Pancreas (tissue), 10 donors: ENCODE measurements at regions not wholly inside any gene's neighbourhood (a gene's known extent, or its start where the extent isn't known, plus 50 kb on each side); places are given as distances from the start of the nearest gene placed in this dataset.

Experiments used
- ATAC-seq, 4 donors: fragments of 200-7000 bp; cut with Tn5 transposase; one replicate each; pipeline versions ENCODE4 v1.8.0 to v1.9.1; 2020; ENCODE audit warnings: mild to moderate bottlenecking in 4 of 4, moderate library complexity in 4 of 4
- DNase-seq, 6 donors: peaks; one replicate each; pipeline ENCODE4 v3.0.0-alpha.2; 2020
- FAIRE-seq: peaks from 2 replicates; lab custom pipeline; 2012; peaks lifted over from hg19 to GRCh38; lab: Jason Lieb, UNC
- H3K27ac ChIP-seq, 4 donors: fragments of 200-600 bp; sonication (generic); 1 replicate in 3 of 4; 2 replicates in 1 of 4; pipeline versions ENCODE4 v1.5.0 to v1.8.0; 2020
- H3K27me3 ChIP-seq, 4 donors: fragments of 200-600 bp; one replicate each; pipeline ENCODE4 v1.8.0; 2021
- H3K36me3 ChIP-seq, 3 donors: fragments of 200-600 bp; sonication (generic) in 1 of 3; one replicate each; pipeline versions ENCODE4 v1.5.0 to v1.8.0; 2020 to 2021
- H3K4me1 ChIP-seq, 3 donors: fragments of 200-600 bp; one replicate each; pipeline ENCODE4 v1.8.0; 2021
- H3K4me3 ChIP-seq, 4 donors: fragments of 200-600 bp; sonication (generic) in 2 of 4; one replicate each; pipeline versions ENCODE4 v1.5.0 to v1.8.0; 2020 to 2021
- H3K9me3 ChIP-seq, 4 donors: fragments of 200-600 bp; one replicate each; pipeline ENCODE4 v1.8.0; 2021
- CTCF ChIP-seq, 4 donors: fragments of 200-600 bp; sonication (generic) in 3 of 4; IDR thresholded peaks; one replicate each; pipeline versions ENCODE4 v1.5.0 to v1.8.0; 2021; ENCODE audit warnings: antibody characterized with exemption in 4 of 4
- WGBS, 2 donors: extraction: QIAGEN DNeasy Blood & Tissue Kit; methylation state at CpG; one replicate each; pipeline ENCODE4 v1.1.7; 2013; 5-methylcytosine and 5-hydroxymethylcytosine counted together
- intact Hi-C, 3 donors: fragments of 100-400 bp; cut with DNase I; formaldehyde crosslinking; loops; one replicate each; pipeline versions ENCODE4 v1.11.1 to v1.14.2; 2022
- donor health status: healthy with polysubstance abuse.
- donor health status: DM: no; HTN: no; CAD: no; lungs with moderate emphysema.
- donor health status: DM: no; HTN: no; CAD: no.
- donor health status: control.
- donor health status: control.
- donor health status: Bipolar disorder and iron deficiency.
- donor health status: DM: yes; HTN: yes; CAD: no.
- donor health status: DM: no; HTN: no; CAD: no.
- donor health status: DM: no; HTN: no; CAD: no.
- donor health status: DM: yes; HTN: yes; CAD: no.

DNA sequence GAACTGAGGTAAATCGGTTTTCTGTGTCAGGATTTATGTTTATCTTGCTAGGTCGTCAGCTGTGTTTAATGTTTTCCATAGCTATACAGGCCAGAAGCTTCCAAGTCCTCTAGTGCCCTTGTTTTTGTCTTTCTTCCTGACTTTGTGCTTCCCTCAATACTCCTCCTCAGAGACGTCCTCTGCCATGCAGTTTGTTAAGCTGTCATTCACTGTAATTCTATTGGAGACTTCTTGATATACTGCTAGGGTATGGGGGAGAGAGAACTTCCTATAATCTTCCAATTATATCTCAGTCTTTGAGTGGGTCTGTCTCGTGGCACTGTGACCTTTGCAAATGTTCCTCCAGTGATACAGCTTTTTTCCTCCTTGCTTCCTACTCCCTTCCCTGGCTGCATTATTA lies 327.3 kb upstream of the ANO5 start:
- no peaks in the 10 kb centered on the region for H3K27me3 ChIP-seq
- DNase-seq, result no peak
- H3K4me1 ChIP-seq, result no peaks in the 10 kb centered on the region
- no peak for ATAC-seq
- no peak overlapping the region for H3K27ac ChIP-seq
- intact Hi-C loops, result no loop called here
- no peak for TF ChIP-seq CTCF (IDR thresholded peaks at IDR 0.05)
- no peak overlapping the region for H3K4me3 ChIP-seq
- FAIRE-seq, result no peak
- H3K9me3 ChIP-seq, result no peaks in the 10 kb centered on the region
- 13 to 31% methylated on average over 4 of the region's 4 CpGs for WGBS, 2 donors
- H3K36me3 ChIP-seq, result no peaks in the 10 kb centered on the region

DNA sequence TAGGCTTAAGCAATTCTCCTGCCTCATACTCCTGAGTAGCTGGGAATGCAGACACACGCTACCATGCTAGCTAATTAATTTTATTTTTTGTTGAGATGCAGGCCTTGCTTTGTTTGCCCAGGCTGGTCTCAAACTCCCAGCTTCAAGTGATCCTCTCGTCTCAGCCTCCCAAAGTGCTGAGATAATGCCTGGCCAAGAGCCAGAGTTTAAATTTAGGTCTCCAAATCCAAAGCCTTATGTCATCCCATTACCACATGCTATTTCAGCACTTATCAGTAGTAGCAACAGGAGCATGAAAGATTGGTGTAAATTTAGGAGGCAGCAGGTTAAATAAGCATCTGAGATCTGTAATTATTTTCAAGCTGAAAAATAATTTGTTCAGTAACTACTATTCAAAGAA lies 326.1 kb upstream of the ANO5 start:
- TF ChIP-seq CTCF (IDR thresholded peaks at IDR 0.05), result no peak
- no peak for FAIRE-seq
- H3K9me3 ChIP-seq, result no peaks in the 10 kb centered on the region
- DNase-seq, result no peak
- H3K4me1 ChIP-seq, result no peaks in the 10 kb centered on the region
- H3K36me3 ChIP-seq, result no peaks in the 10 kb centered on the region
- no peak overlapping the region for H3K27ac ChIP-seq
- 38 to 42% methylated on average over 2 of the region's 2 CpGs for WGBS, 2 donors
- ATAC-seq, result no peak
- no peaks in the 10 kb centered on the region for H3K27me3 ChIP-seq
- H3K4me3 ChIP-seq, result no peak overlapping the region
- intact Hi-C loops, result no loop called here

DNA sequence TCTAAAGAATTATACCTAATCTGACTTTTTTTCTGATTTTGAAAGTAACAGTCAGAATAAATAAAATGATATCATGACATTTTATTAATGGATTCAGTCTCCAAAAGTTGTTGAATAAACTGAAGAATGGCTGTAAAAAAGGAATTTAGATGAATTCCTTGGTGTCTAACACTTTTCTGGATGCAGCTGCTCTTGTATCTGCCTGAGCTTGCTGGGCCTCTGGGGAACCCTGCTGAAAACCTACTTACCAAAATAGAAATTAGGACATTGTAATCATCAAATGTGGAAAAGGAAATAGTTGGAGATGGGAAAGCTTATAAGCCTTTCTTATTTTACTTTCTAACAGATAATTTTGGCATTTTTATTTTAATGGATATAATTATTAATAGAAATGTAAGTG lies 315.7 kb upstream of the ANO5 start:
- DNase-seq, result no peak
- no peaks in the 10 kb centered on the region for H3K4me1 ChIP-seq
- no peak for FAIRE-seq
- H3K4me3 ChIP-seq, result no peak overlapping the region
- intact Hi-C loops, result no loop called here
- H3K27ac ChIP-seq, result no peak overlapping the region
- TF ChIP-seq CTCF (IDR thresholded peaks at IDR 0.05), result no peak
- ATAC-seq, result no peak
- no peaks in the 10 kb centered on the region for H3K27me3 ChIP-seq
- H3K36me3 ChIP-seq, result no peaks in the 10 kb centered on the region
- H3K9me3 ChIP-seq, result no peaks in the 10 kb centered on the region

DNA sequence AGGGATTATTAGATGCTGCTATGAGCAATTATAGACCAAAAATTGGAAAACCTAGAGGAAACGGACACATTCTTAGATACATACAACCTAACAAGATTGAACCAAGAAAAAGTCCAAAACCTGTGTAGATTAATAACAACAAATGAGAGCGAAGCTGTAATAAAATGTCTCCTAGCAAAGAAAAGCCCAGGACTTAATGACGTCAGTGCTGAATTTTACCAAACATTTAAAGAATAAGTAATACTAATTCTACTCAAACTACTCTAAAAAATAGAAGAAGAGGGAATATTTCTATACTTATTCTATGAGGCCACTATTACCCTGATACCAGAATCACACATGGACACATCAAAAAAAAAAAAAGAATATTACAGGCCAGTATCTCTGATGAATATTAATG lies 309.5 kb upstream of the ANO5 start:
- Histone ChIP-seq H3K4me1 (no peaks in the 10 kb centered on the region), H3K27me3 (no peaks in the 10 kb centered on the region), H3K27ac (no peak overlapping the region), H3K36me3 (no peaks in the 10 kb centered on the region), H3K9me3 (no peaks in the 10 kb centered on the region), H3K4me3 (no peak overlapping the region)
- WGBS, 2 donors, result 65 to 86% methylated on average over 3 of the region's 3 CpGs
- TF ChIP-seq CTCF (IDR thresholded peaks at IDR 0.05), result no peak
- ATAC-seq, result no peak
- no peak for FAIRE-seq
- intact Hi-C loops, result no loop called here
- DNase-seq, result no peak

GRCh38 chr11:21888814-21889213 lies 304.1 kb upstream of the ANO5 start:
- TF ChIP-seq CTCF (IDR thresholded peaks at IDR 0.05), result no peak
- intact Hi-C loops, result no loop called here
- no peaks in the 10 kb centered on the region for H3K4me1 ChIP-seq
- H3K4me3 ChIP-seq, result no peak overlapping the region
- FAIRE-seq, result no peak
- peak in 3 of 4 donors; percentile 41 to 84 (median 41) for ATAC-seq
- no peak overlapping the region for H3K27ac ChIP-seq
- no peaks in the 10 kb centered on the region for H3K9me3 ChIP-seq
- H3K36me3 ChIP-seq, result no peaks in the 10 kb centered on the region
- DNase-seq, result peak in 1 of 6 donors; percentile 15
- H3K27me3 ChIP-seq, result no peaks in the 10 kb centered on the region
- 53 to 58% methylated on average over 1 of the region's 1 CpG for WGBS, 2 donors
